ENCODE measurements at regions not wholly inside any gene's neighbourhood (a gene's known extent, or its start where the extent isn't known, plus 50 kb on each side); places are given as distances from the start of the nearest gene placed in this dataset.
A peak's percentile ranks its signal among the peaks of the same experiment; 100 is the strongest.

GRCh38 chr9:87792831-87793288 is 66.9 kb downstream of the CTSL start:
- TF ChIP-seq CTCF (conservative IDR thresholded peaks at IDR 0.05) (peak; percentile 54), EZH2 (IDR thresholded peaks at IDR 0.05; ENCODE audit: low read depth) (no peak)

Data from PC-9 (cell line).